Omental fat pad (tissue), 3 donors: ENCODE measurements at regions not wholly inside any gene's neighbourhood (a gene's known extent, or its start where the extent isn't known, plus 50 kb on each side); places are given as distances from the start of the nearest gene placed in this dataset.

Source experiments
- ATAC-seq: fragments of 150-250 bp; one replicate; pipeline ENCODE4 v1.9.1; 2016; ENCODE audit warnings: mild to moderate bottlenecking, moderate library complexity; ENCODE audit not compliant: low FRiP score
- DNase-seq: peaks from one replicate; pipeline ENCODE4 v3.0.0-alpha.2; 2019; ENCODE audit warnings: low spot score
- TF ChIP-seq, protein P1 (sequence below), 3 donors: fragments of 450-650 bp; IDR thresholded peaks; one replicate each; pipeline ENCODE4 v1.5.1; 2016 to 2017; ENCODE audit warnings: antibody characterized with exemption in 3 of 3, mild to moderate bottlenecking in 3 of 3, moderate library complexity in 2 of 3

DNA sequence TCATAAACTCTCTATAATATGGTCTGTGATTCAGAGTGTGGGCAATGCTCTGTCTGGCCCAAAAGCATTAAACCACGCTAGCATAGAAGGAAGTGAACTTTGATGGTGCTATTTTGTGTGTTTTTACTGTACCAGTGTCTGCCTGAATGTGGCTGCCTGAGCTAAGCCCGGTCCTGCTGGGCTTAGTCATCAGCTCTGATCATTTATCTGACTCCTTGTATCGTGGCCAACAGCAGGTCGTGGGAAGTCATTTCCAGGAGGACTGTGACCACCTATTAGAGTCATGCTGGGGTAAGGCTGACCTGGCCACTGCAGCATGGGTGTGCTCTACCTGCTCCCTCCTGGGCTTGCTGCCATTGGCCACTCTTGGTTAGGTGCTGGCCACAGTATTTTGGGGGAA lies 239.1 kb upstream of the CEP162 start:
- TF ChIP-seq, protein P1, sequence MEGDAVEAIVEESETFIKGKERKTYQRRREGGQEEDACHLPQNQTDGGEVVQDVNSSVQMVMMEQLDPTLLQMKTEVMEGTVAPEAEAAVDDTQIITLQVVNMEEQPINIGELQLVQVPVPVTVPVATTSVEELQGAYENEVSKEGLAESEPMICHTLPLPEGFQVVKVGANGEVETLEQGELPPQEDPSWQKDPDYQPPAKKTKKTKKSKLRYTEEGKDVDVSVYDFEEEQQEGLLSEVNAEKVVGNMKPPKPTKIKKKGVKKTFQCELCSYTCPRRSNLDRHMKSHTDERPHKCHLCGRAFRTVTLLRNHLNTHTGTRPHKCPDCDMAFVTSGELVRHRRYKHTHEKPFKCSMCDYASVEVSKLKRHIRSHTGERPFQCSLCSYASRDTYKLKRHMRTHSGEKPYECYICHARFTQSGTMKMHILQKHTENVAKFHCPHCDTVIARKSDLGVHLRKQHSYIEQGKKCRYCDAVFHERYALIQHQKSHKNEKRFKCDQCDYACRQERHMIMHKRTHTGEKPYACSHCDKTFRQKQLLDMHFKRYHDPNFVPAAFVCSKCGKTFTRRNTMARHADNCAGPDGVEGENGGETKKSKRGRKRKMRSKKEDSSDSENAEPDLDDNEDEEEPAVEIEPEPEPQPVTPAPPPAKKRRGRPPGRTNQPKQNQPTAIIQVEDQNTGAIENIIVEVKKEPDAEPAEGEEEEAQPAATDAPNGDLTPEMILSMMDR (IDR thresholded peaks at IDR 0.05) = no peak
- DNase-seq = no peak
- ATAC-seq = no peak

DNA sequence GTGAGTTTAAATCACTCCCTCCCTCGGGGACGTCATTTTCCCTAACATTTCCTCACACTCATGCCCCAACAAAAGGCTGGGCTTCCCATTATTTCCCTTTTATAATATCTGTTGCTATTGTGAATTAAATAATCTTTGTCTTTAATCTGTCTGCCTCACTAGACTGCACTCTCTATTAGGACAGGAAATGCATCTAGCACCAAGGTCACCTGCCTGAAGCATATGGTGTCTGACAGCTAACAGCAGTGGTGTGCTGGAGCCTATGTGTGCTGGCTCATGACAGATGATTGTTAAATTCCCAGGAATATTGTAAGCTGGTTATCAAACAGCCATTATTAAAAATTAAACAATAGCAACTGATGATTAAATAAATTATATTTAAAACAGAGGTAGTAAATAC lies 237.0 kb upstream of the CEP162 start:
- ATAC-seq (no peak), DNase-seq (no peak)
- TF ChIP-seq, protein P1 (IDR thresholded peaks at IDR 0.05) = no peak

DNA sequence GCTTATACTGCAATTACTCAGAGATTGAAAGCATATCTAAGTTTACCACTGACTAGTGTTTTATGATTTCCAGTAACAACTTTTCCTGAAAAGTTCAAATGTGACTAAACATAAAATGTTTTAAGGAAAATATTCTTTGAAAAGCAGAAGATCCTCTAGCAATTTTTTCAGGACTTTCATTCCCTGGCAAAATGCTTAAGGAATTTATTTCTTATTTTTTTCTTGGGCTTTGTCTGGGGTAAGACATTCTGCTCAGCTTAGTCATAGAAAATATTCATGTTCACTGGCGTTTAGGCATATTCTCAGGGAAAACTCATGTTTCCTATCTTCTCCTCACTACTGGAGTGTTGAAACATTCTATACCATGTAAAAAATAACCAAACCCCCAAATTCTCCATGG lies 235.3 kb upstream of the CEP162 start:
- DNase-seq (no peak), ATAC-seq (no peak)
- TF ChIP-seq, protein P1 (IDR thresholded peaks at IDR 0.05) = no peak

DNA sequence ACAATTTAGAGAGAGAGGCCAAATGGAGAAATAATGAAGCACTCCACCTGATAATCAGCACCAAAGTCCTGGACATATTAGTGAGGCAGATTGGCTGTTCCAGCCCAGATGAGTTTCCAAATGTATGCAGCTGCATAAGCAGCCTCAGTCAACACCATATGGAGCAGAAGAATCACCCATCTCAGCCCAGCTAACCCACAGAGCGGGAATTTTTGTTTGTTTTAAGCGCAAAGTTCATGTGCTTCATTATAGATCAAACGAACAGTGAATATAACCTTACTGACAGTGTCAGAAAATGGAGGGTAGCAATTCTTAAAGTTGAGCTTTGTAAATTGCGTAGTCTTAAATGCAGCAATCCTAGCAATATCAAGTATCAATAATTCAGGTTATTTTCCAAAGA lies 234.0 kb upstream of the CEP162 start:
- DNase-seq (no peak), ATAC-seq (no peak)
- TF ChIP-seq, protein P1 (IDR thresholded peaks at IDR 0.05) = no peak

DNA sequence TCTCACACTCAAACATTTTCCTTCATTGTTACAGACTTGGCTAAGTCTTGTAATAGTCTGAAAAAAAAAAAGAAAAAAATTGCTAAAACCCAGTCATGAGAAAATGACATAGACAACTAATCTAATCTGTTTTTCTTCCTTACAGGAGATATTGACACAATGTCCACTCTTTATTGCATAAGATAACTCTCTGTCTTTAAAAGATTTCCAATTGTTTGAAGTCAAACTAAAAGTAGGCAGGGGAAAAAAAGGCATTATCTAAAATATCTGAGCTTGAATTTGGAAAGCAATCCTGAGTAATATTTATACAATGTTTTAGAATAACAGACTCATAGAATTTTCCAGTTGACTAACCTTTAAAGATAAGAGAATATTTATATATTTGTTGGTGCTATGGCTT lies 233.0 kb upstream of the CEP162 start:
- ATAC-seq (no peak), DNase-seq (no peak)
- TF ChIP-seq, protein P1 (IDR thresholded peaks at IDR 0.05) = no peak

DNA sequence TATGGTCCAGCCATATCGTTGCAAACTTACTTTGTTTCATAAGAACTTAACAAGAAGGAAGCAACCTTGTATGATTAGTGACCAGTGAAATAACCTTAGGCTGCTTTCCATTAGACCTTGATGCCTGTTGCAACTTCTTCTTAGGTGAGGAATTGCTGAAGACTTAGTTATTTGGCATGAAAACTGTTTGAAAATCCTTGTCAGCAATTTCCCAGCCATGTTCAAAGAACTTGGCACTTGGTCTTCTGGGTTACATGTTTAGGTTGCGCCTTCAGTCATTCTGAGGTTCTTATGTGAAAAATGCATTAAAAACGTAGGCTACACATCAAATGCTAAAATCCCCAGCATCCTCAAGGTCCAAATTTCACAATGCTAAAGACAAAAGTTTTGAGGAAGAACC lies 232.0 kb upstream of the CEP162 start:
- ATAC-seq = no peak
- TF ChIP-seq, protein P1 (IDR thresholded peaks at IDR 0.05) = no peak
- DNase-seq = no peak

DNA sequence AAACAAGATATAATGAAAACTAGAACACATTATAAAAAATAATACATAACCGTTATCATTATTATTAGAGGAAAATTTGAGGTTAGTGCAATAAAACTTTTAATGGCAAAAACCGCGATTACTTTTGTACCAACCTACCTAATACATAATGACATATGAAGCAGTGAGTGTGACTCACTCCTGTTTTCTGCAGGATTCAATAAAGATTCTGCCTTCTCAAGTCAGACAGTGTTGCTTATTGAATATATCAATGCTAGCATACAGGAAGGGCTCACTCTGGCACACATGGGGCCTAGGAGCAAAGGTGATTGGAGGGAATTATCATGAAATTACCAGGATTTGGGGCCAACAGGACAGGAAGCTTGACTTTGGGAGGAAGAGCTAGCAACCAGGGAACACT lies 230.8 kb upstream of the CEP162 start:
- TF ChIP-seq, protein P1 (IDR thresholded peaks at IDR 0.05) = no peak
- ATAC-seq (no peak), DNase-seq (no peak)
